ENCODE measurements at regions not wholly inside any gene's neighbourhood (a gene's known extent, or its start where the extent isn't known, plus 50 kb on each side); places are given as distances from the start of the nearest gene placed in this dataset.

GRCh38 chr7:8921807-8922206 is 488.4 kb downstream of the NXPH1 start:
- DNase-seq (ENCODE audit: low read depth), result no peak
- no peak for TF ChIP-seq CTCF (IDR thresholded peaks at IDR 0.05; ENCODE audit: insufficient read depth, low read length, severe bottlenecking)
- H3K27me3 ChIP-seq (ENCODE audit: control insufficient read depth, insufficient read depth, low read length), result no peaks in the 10 kb centered on the region
- H3K4me3 ChIP-seq (ENCODE audit: low read depth, low read length), result no peak overlapping the region
- FAIRE-seq, result no peak
- no peaks in the 10 kb centered on the region for H3K36me3 ChIP-seq (ENCODE audit: control insufficient read depth, insufficient read depth, low read length)

- no peak for TF ChIP-seq CTCF (IDR thresholded peaks at IDR 0.05; ENCODE audit: insufficient read depth, low read length, severe bottlenecking)
- Histone ChIP-seq H3K36me3 (ENCODE audit: control insufficient read depth, insufficient read depth, low read length) (no peaks in the 10 kb centered on the region), H3K27me3 (ENCODE audit: control insufficient read depth, insufficient read depth, low read length) (no peaks in the 10 kb centered on the region), H3K4me3 (ENCODE audit: low read depth, low read length) (no peak overlapping the region)
- FAIRE-seq (no peak), DNase-seq (ENCODE audit: low read depth) (no peak)
These were observed 489.3 kb downstream of the NXPH1 start for GRCh38 chr7:8922726-8923125.

GRCh38 chr7:8923164-8923806 is 489.9 kb downstream of the NXPH1 start:
- Histone ChIP-seq H3K27me3 (ENCODE audit: control insufficient read depth, insufficient read depth, low read length) (no peaks in the 10 kb centered on the region), H3K36me3 (ENCODE audit: control insufficient read depth, insufficient read depth, low read length) (no peaks in the 10 kb centered on the region), H3K4me3 (ENCODE audit: low read depth, low read length) (no peak overlapping the region)
- FAIRE-seq (no peak), DNase-seq (ENCODE audit: low read depth) (no peak)
- TF ChIP-seq CTCF (IDR thresholded peaks at IDR 0.05; ENCODE audit: insufficient read depth, low read length, severe bottlenecking), result no peak

- TF ChIP-seq CTCF (IDR thresholded peaks at IDR 0.05; ENCODE audit: insufficient read depth, low read length, severe bottlenecking), result no peak
- DNase-seq (ENCODE audit: low read depth), result no peak
- FAIRE-seq, result no peak
- H3K27me3 ChIP-seq (ENCODE audit: control insufficient read depth, insufficient read depth, low read length), result no peaks in the 10 kb centered on the region
- H3K4me3 ChIP-seq (ENCODE audit: low read depth, low read length), result no peak overlapping the region
- H3K36me3 ChIP-seq (ENCODE audit: control insufficient read depth, insufficient read depth, low read length), result no peaks in the 10 kb centered on the region
These were observed 498.7 kb downstream of the NXPH1 start for GRCh38 chr7:8931906-8932646.

- Histone ChIP-seq H3K27me3 (ENCODE audit: control insufficient read depth, insufficient read depth, low read length) (no peaks in the 10 kb centered on the region), H3K4me3 (ENCODE audit: low read depth, low read length) (no peak overlapping the region), H3K36me3 (ENCODE audit: control insufficient read depth, insufficient read depth, low read length) (no peaks in the 10 kb centered on the region)
- no peak for DNase-seq (ENCODE audit: low read depth)
- FAIRE-seq, result no peak
- no peak for TF ChIP-seq CTCF (IDR thresholded peaks at IDR 0.05; ENCODE audit: insufficient read depth, low read length, severe bottlenecking)
These were observed 499.3 kb downstream of the NXPH1 start for GRCh38 chr7:8932751-8933150.
